ENCODE measurements at regions not wholly inside any gene's neighbourhood (a gene's known extent, or its start where the extent isn't known, plus 50 kb on each side); places are given as distances from the start of the nearest gene placed in this dataset.
"Not testable (repeated sequence)": the region's sequence is repeated elsewhere in the genome, so short reads cannot be mapped to it uniquely, and the experiment has no call there.

GRCh38 chr9:82490821-82491220 lies 502.2 kb downstream of the SPATA31D1 start:
- not testable (repeated sequence) for TF ChIP-seq POU2F2, TAF1, POLR2AphosphoS5, POLR2A (IDR thresholded peaks at IDR 0.05; ENCODE audit: low read depth, low read length)

Data from GM12891 (cell line).